Occipital lobe (tissue), 1 donor: ENCODE measurements at regions not wholly inside any gene's neighbourhood (a gene's known extent, or its start where the extent isn't known, plus 50 kb on each side); places are given as distances from the start of the nearest gene placed in this dataset.

ENCODE experiments used
- DNase-seq: peaks from one replicate; lab custom pipeline; 2025; lab: John Stamatoyannopoulos, UW

- DNase-seq, result no peak
These were observed 221.1 kb downstream of the SNX10 start for GRCh38 chr7:26512737-26513136.

- DNase-seq, result no peak
These were observed 222.3 kb downstream of the SNX10 start for GRCh38 chr7:26513948-26514347.

DNA sequence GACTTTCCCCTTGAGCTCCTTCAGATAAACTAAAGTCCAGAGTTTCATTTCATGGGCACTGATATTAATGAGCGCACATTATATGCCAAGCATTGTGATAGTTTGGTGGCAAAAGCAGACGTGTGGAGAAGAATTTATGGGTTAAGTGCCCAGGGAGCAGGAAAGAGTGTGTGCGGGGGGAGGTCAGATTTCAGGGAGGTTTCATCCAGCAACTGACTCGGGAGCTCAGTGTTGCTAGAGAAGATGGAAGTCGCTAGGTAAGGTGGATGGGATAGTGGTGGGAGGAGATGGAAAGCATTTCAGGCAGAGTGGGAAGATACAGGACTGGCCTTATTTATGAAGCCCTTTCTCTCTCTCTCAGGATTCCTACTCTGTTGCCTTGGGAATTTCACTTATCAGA is 223.0 kb downstream of the SNX10 start:
- no peak for DNase-seq

- DNase-seq, result no peak
These were observed 223.7 kb downstream of the SNX10 start for GRCh38 chr7:26515314-26515842.

GRCh38 chr7:26520483-26520882 is 228.8 kb downstream of the SNX10 start:
- no peak for DNase-seq

- no peak for DNase-seq
These were observed 231.0 kb downstream of the SNX10 start for GRCh38 chr7:26522633-26523032.

- DNase-seq, result no peak
These were observed 234.0 kb downstream of the SNX10 start for GRCh38 chr7:26525398-26526264.

DNA sequence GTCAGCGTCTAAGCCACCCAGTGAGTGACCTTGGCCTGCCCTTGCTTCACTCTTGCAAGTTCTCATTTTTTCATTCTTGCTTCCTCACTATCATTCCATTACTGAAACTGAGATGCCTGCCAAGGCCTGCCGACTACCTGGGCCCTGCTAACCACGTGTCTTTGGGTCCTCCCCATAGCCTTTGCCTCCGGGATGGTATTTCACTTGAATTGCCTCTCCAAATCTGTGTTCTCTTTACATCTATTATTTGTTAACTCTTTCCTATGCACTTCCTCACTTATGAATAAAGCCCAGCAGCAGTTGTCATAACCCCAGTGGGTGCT is 234.6 kb downstream of the SNX10 start:
- DNase-seq, result no peak

- no peak for DNase-seq
These were observed 240.3 kb downstream of the SNX10 start for GRCh38 chr7:26531926-26532325.

DNA sequence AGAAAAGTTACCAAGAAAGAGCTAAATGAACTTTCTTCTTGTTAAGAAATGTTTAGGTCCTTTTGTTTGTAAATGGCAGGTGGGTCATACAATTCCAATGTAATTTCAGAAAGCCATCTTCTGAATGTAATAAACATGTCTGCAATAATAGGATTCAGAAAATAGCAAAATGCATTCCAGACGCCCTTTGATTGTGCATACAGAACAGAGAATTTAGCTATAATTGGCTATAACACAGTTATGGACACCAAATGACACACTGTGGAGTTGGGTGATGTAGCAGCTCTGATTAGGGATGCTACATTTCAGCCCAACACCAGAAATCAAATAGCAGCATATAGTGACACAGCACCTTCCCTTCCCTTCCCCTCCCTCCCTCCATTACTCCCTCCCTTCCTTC is 240.8 kb downstream of the SNX10 start:
- no peak for DNase-seq

GRCh38 chr7:26533217-26533616 is 241.6 kb downstream of the SNX10 start:
- DNase-seq, result no peak

DNA sequence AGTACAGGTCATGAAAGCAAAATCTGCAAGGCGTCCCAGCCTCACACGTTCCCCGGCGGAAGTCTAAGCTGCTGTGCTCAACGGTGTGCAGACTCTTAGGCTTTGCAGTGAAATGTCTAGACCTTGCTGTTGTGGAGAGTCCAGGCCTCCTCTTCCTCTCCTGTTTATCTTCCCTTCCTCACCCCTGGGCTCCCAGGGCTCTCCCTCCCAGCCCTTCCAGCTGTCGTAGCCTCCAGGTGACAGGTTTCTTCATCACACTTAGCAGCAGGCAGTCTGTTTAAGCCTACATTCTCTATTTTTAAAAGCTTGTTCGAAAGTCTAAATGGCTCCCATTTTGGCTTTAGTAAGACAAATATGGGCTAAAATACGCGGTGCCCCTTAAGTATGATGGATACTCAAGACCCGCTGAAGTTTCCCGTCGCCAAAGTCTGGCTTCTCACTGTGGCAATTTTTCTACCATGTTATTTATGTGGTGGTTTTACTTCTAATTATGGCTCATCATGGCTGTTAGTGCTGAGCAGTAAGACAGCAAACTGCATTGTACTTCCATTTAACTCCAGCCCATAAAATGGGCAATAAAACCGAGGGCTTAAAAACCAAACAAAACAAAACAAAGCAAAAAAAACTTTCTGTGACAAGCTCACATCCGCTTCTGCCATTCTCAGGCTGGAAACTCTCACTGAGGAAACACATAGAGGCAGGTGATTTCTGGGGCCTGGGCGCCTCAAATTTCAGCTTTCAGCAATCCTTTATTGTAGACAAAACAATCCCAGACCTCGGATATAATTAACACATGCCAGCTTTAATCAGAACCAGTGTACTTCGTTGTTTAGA is 243.2 kb downstream of the SNX10 start:
- no peak for DNase-seq

GRCh38 chr7:26535483-26536007 is 243.9 kb downstream of the SNX10 start:
- DNase-seq, result no peak

DNA sequence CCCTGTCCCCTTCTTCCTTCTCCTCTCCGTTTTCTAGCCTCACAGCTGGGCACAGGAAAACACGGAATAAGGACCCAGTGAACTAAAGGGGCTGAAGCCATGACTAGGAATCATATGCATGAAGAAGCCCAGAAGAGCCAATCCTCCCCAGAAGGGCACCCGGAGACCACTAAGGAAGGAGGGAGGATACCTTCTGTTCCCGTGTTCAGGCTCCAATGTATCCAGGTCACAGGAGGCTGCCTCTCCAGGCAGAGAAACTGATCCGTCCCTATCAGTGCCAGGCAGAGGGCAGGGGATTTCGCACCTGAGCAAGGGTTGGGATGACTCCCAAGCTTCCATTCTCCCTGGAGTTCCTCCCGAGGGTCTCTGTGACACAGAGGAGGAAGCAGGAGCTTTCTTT is 246.6 kb downstream of the SNX10 start:
- no peak for DNase-seq

DNA sequence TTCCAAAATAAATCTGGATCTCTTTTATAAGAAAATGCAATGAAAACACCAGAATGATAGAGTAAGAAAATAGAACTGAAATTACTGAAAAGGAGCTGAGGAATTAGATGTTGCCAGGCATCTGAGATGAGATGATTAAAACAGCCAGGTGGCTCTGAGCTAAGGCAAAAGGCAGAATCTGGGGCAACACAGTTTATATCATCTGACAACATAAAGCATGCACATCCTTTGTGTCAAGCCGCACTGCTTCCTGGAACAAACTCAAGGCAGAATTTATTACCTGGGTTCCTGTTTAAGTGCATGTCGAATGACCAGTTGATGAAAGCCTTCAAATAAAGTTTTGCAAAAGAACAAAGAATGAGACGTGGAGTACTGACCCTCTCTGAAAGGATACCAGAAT is 247.0 kb downstream of the SNX10 start:
- no peak for DNase-seq

DNA sequence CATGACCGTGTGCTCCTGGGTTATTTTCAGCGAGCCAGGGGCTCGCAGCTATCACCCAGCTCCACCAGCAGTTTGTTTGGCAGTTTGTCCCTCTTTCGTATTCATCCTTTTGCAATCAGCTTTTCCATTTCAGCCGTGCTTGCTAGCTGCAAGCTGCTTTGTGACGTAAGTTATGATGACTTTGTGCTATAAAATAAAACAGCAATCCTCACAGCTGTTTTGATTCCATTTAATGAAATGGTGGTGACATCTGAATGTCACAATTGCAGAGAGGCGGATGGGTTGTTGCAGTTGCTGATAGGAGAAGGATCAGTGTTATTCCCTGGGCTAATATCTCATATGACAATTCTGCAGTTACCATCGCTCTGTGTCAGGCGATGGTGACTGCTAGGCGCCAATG is 251.7 kb downstream of the SNX10 start:
- DNase-seq, result no peak

DNA sequence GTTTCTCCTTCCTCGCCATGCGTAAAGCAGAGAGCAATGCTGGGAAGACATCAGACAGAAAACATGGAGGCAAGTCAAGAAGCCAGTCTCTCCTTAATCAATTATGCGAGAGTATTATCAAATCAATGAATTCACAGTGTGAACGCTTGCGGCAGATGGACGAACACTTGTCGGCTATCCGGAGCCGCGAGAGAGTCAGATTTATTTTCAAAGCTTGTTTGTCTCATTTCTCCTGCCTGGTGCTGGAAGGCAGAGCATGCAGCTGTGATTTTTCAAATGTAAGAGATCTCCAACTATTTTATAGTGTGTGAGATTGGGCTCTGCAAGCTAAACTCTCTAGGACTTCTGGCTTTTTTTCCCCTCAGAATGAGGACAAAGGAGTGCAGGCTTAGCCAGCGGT is 252.3 kb downstream of the SNX10 start:
- no peak for DNase-seq

GRCh38 chr7:26546508-26547053 is 254.9 kb downstream of the SNX10 start:
- no peak for DNase-seq

- DNase-seq, result no peak
These were observed 255.5 kb downstream of the SNX10 start for GRCh38 chr7:26547156-26547555.

- DNase-seq, result no peak
These were observed 257.8 kb downstream of the SNX10 start for GRCh38 chr7:26549281-26549944.

GRCh38 chr7:26550492-26550891 is 258.8 kb downstream of the SNX10 start:
- no peak for DNase-seq

DNA sequence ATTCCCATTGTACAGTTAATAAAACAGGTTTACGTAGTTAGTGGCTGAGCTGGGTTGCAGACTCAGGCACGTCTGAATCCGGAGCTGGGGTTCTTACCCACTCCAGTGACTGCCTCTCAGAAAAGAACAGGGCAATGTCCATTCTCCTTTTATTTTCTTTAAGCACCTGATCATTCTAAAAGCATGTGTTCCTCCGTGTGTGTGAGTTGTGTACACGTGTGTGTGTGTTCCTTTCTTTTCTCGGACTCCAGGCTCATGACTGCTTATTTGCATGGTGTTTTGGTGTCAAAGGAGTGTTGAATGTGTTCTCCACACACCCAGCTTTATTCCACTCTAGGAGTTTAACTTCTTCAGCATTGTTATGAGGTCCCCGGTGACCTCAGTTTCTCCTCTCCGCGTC is 260.1 kb downstream of the SNX10 start:
- no peak for DNase-seq
